ENCODE measurements at regions not wholly inside any gene's neighbourhood (a gene's known extent, or its start where the extent isn't known, plus 50 kb on each side); places are given as distances from the start of the nearest gene placed in this dataset.

- no peak for DNase-seq (ENCODE audit: low read depth)
- H3K4me3 ChIP-seq (ENCODE audit: low read length) = no peak overlapping the region
- TF ChIP-seq CTCF (conservative IDR thresholded peaks at IDR 0.05; ENCODE audit: low read depth, low read length) = no peak
Observed at GRCh38 chr13:76461484-76461883, 424.7 kb downstream of the KCTD12 start.

- H3K4me3 ChIP-seq (ENCODE audit: low read length) = no peak overlapping the region
- TF ChIP-seq CTCF (conservative IDR thresholded peaks at IDR 0.05; ENCODE audit: low read depth, low read length) = no peak
- no peak for DNase-seq (ENCODE audit: low read depth)
Observed at GRCh38 chr13:76459863-76460262, 426.3 kb downstream of the KCTD12 start.

GRCh38 chr13:76455960-76456359 is 430.2 kb downstream of the KCTD12 start:
- DNase-seq (ENCODE audit: low read depth) = peak; percentile 13
- no peak for TF ChIP-seq CTCF (conservative IDR thresholded peaks at IDR 0.05; ENCODE audit: low read depth, low read length)
- no peak overlapping the region for H3K4me3 ChIP-seq (ENCODE audit: low read length)

- H3K4me3 ChIP-seq (ENCODE audit: low read length) = no peak overlapping the region
- TF ChIP-seq CTCF (conservative IDR thresholded peaks at IDR 0.05; ENCODE audit: low read depth, low read length) = no peak
Observed at GRCh38 chr13:76454991-76455390, 431.2 kb downstream of the KCTD12 start.

GRCh38 chr13:76449716-76450115 is 436.5 kb downstream of the KCTD12 start:
- DNase-seq (ENCODE audit: low read depth) = no peak
- no peak overlapping the region for H3K4me3 ChIP-seq (ENCODE audit: low read length)
- TF ChIP-seq CTCF (conservative IDR thresholded peaks at IDR 0.05; ENCODE audit: low read depth, low read length) = no peak

More at GRCh38 chr13:76454991-76455390, 431.2 kb downstream of the KCTD12 start:
- DNase-seq (ENCODE audit: low read depth) = no peak

GRCh38 chr13:76446191-76446590 is 440.0 kb downstream of the KCTD12 start:
- no peak for TF ChIP-seq CTCF (conservative IDR thresholded peaks at IDR 0.05; ENCODE audit: low read depth, low read length)
- peak; percentile 30 for DNase-seq (ENCODE audit: low read depth)
- H3K4me3 ChIP-seq (ENCODE audit: low read length) = no peak overlapping the region

GRCh38 chr13:76440568-76440967 is 445.6 kb downstream of the KCTD12 start:
- DNase-seq (ENCODE audit: low read depth) = no peak
- no peak for TF ChIP-seq CTCF (conservative IDR thresholded peaks at IDR 0.05; ENCODE audit: low read depth, low read length)
- H3K4me3 ChIP-seq (ENCODE audit: low read length) = no peak overlapping the region
